NCI-H526 (cell line): ENCODE measurements at regions not wholly inside any gene's neighbourhood (a gene's known extent, or its start where the extent isn't known, plus 50 kb on each side); places are given as distances from the start of the nearest gene placed in this dataset.

Experiments
- DNase-seq, 2 experiments: peaks; one replicate each; lab custom pipeline; 2025; lab: John Stamatoyannopoulos, UW

DNA sequence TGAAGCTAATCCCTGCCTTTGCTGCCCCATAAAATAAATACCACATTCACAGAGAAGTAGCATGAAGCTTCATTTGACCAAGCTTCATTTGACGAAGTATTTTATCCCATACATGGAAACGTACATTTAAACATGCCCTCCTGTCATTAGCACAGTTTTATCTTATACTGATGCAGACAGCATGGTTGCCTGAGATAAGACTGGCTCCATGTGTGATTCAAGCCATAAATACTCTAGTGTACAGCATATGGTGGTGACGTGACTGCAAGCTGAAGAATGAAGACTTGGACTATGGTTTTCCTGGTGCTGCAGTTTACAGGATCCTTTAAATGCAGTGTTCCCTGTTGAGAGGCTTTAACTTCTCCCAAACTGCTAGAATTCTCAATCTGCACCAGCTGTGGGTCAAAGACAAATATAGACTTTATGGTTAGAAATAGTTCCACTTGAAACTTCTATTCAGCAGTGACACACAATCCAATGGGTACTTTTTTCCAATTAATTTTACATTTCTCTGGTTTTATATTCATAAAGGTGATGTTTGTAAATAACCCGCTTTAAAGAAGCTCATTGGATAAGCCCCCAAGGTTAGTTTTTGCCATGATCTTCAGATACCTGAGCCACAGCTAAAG lies 64.9 kb downstream of the CYB561 start:
- DNase-seq, result no peak

DNA sequence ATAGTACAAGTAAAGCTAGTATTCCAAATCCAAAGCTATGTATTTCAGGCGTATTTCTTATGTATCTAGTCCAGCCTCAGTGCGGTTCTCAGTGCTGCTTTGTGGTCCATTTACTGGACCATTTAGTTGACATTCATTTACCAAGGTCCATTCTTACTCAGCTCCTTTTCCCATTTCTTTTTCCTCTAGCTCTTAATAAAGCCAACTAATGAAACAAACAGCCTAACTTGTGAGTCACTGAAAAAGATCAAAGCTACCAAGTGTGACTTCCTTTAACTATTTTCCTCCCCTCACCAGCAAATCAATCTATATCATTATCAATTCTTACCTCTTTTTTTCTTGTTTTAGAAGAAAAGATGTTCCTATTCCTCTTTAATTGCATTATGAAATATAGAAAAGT lies 64.0 kb downstream of the CYB561 start:
- no peak for DNase-seq
